Thyroid gland (tissue), 4 donors: ENCODE measurements at regions not wholly inside any gene's neighbourhood (a gene's known extent, or its start where the extent isn't known, plus 50 kb on each side); places are given as distances from the start of the nearest gene placed in this dataset.

ENCODE experiments used
- DNase-seq, 2 donors: peaks; one replicate each; pipeline ENCODE4 v3.0.0-alpha.2; 2019
- H3K27ac ChIP-seq, 3 donors: fragments of 200-600 bp; sonication (generic); 1 replicate in 2 of 3; 2 replicates in 1 of 3; pipeline ENCODE4 v1.5.1; 2016 to 2019; ENCODE audit warnings: mild to moderate bottlenecking in 1 of 3, moderate library complexity in 1 of 3
- H3K27me3 ChIP-seq: fragments of 200-600 bp; sonication (generic); one replicate; pipeline ENCODE4 v1.5.1; 2019
- H3K36me3 ChIP-seq, 2 donors: fragments of 200-600 bp; sonication (generic); one replicate each; pipeline ENCODE4 v1.5.1; 2016 to 2019
- H3K4me1 ChIP-seq, 2 donors: fragments of 200-600 bp; sonication (generic); one replicate each; pipeline ENCODE4 v1.5.1; 2017 to 2019
- H3K4me3 ChIP-seq, 3 donors: fragments of 200-600 bp; sonication (generic); replicated peaks in 1 of 3; 1 replicate in 2 of 3; 2 replicates in 1 of 3; pipeline ENCODE4 v1.5.1; 2016; ENCODE audit warnings: mild to moderate bottlenecking in 1 of 3
- H3K9me3 ChIP-seq: fragments of 200-600 bp; sonication (generic); one replicate; pipeline ENCODE4 v1.5.1; 2017
- POLR2A ChIP-seq, 2 donors: fragments of 450-650 bp; IDR thresholded peaks; one replicate each; pipeline ENCODE4 v1.6.1; 2017; ENCODE audit warnings: antibody characterized with exemption in 2 of 2, mild to moderate bottlenecking in 2 of 2, moderate library complexity in 1 of 2
- WGBS, 2 donors: methylation state at CpG; one replicate each; pipeline ENCODE4 v1.1.5; 2017; 5-methylcytosine and 5-hydroxymethylcytosine counted together
- intact Hi-C: fragments of 100-400 bp; cut with DNase I; formaldehyde crosslinking; loops from one replicate; pipeline ENCODE4 v1.15.1; 2023
- TF ChIP-seq, protein P1 (sequence below), 6 experiments: fragments of 200-600 bp in 3 of 6; fragments of 450-650 bp in 3 of 6; sonication (generic) in 3 of 6; IDR thresholded peaks; one replicate each; pipeline ENCODE4 v1.5.1; 2016 to 2019; ENCODE audit warnings: antibody characterized with exemption in 6 of 6, mild to moderate bottlenecking in 2 of 6, inconsistent platforms in 1 of 6, moderate library complexity in 1 of 6

DNA sequence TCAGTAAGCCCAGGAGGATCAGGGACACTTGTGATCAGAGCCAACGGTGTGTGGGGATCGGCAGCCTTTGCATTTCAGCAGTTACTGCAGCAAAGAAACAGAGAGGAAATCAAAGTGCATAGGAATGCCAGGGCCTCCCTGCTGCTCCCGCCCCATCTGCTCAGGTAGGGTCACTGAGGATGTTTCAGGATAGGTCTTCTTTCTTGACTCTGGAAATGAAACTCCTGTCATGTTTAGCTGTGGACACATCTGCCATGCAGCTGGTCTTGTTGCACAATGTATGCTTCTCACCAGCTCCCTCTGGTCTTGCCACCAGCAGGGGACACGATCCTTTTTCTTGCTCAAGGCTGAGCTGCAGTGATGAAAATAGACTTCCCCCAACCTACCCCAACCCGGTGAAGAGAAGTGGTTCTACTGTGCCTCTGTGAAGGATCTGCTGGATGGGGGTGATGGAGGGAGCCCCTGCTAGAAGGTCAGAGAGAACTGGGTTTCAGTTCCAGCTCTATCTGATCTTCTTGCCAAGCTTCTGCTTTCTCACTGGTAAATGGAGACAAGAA lies 185.2 kb upstream of the KLF4 start:
- intact Hi-C loops = no loop called here
- WGBS, 2 donors = 56 to 59% methylated on average over 4 to 5 of the region's 5 CpGs
- H3K27me3 ChIP-seq = no peaks in the 10 kb centered on the region
- TF ChIP-seq, protein P1, sequence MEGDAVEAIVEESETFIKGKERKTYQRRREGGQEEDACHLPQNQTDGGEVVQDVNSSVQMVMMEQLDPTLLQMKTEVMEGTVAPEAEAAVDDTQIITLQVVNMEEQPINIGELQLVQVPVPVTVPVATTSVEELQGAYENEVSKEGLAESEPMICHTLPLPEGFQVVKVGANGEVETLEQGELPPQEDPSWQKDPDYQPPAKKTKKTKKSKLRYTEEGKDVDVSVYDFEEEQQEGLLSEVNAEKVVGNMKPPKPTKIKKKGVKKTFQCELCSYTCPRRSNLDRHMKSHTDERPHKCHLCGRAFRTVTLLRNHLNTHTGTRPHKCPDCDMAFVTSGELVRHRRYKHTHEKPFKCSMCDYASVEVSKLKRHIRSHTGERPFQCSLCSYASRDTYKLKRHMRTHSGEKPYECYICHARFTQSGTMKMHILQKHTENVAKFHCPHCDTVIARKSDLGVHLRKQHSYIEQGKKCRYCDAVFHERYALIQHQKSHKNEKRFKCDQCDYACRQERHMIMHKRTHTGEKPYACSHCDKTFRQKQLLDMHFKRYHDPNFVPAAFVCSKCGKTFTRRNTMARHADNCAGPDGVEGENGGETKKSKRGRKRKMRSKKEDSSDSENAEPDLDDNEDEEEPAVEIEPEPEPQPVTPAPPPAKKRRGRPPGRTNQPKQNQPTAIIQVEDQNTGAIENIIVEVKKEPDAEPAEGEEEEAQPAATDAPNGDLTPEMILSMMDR (IDR thresholded peaks at IDR 0.05) = no peak
- no peak for TF ChIP-seq POLR2A (IDR thresholded peaks at IDR 0.05)
- no peak overlapping the region for H3K27ac ChIP-seq
- H3K4me1 ChIP-seq = no peaks in the 10 kb centered on the region
- no peaks in the 10 kb centered on the region for H3K36me3 ChIP-seq
- no peaks in the 10 kb centered on the region for H3K9me3 ChIP-seq
- H3K4me3 ChIP-seq = no peak overlapping the region
- DNase-seq = peak in 1 of 2 donors; percentile 3

DNA sequence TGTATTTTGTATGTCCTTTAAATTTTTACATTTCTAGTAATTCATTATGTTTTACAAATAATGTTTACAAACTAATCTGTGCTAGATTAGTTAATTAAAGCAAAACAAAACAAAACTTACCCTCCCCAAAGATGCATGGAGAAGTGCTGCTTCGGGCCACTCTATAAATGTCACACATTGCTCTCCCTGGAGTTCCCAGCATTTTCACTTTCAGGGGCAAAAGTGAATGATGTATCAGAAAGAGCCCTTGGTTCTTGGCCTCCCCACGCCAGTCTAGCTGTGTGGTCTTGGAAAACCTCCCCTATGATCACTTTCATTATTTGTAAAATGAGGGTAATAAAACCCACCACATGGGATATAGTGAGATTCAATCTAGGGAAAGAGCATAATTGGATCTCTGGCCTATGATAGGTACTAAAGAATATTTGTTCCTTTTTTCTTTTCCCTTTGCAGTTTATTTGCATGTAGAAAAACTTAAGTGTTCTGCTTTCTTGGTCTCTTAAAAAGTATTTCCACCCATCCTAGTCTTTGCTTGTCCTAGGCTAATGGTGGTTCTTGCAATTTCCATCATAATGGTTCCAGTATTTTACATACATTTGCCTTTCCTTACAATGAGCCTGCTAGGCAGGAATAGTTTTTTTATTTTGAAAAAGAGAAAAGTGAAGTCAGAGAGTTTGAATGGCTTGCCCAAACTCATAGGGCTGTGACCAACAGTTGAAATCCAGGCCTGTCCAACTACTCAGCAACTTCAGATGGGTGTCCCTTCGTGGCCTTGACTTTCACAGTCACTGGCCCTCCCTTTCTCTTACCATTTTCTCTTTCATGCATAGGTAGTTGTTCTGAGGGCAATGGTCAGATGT lies 184.5 kb upstream of the KLF4 start:
- Histone ChIP-seq H3K9me3 (no peaks in the 10 kb centered on the region), H3K27ac (no peak overlapping the region), H3K36me3 (no peaks in the 10 kb centered on the region), H3K27me3 (no peaks in the 10 kb centered on the region), H3K4me3 (no peak overlapping the region), H3K4me1 (no peaks in the 10 kb centered on the region)
- intact Hi-C loops = no loop called here
- DNase-seq = no peak
- WGBS, 2 donors = 75 to 82% methylated on average over 3 of the region's 3 CpGs
- TF ChIP-seq POLR2A (IDR thresholded peaks at IDR 0.05) = no peak
- TF ChIP-seq, protein P1 (IDR thresholded peaks at IDR 0.05) = no peak

DNA sequence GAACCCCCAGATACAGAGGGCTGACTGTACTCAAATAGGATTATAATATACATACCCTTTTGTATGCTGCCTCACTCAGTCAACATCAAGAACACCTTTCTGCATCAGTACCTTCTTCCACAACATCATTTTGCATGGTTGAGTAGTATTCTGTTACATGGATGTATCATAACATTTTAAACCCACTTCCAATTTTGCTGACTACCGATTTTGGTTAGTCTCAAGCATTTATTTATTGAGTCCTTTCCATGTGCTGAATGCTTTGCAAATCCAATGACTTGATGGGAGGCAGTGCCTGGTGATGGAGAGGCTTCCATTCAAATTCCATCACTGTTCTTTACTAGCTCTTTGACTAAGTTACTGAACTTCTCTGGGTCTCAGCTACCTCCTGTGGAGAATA lies 182.0 kb upstream of the KLF4 start:
- Histone ChIP-seq H3K9me3 (no peaks in the 10 kb centered on the region), H3K27me3 (no peaks in the 10 kb centered on the region), H3K4me1 (no peaks in the 10 kb centered on the region), H3K4me3 (no peak overlapping the region), H3K36me3 (no peaks in the 10 kb centered on the region), H3K27ac (no peak overlapping the region)
- no peak for DNase-seq
- intact Hi-C loops = no loop called here
- no peak for TF ChIP-seq POLR2A (IDR thresholded peaks at IDR 0.05)
- TF ChIP-seq, protein P1 (IDR thresholded peaks at IDR 0.05) = no peak
- WGBS, 2 donors = 93 to 100% methylated on average over 1 of the region's 1 CpG

DNA sequence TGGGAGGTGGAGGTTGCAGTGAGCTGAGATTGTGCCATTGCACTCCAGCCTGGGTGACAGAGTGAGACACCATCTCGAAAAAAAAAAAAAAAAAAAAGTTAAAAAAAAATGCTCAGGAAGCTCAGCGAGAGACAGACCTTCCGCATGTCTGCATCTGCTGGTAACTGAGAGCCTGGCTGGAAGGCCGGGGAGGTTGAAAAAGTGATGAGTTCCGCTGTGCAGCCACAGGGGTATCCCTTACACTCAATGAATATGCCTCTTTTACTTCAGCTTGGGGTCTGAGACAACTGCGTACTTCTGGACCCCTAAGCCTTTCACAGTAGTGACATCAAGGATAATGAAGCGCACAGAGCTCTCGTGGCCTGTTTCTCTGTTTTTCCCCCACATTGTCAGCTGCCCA lies 179.9 kb upstream of the KLF4 start:
- no peaks in the 10 kb centered on the region for H3K36me3 ChIP-seq
- H3K4me1 ChIP-seq = no peaks in the 10 kb centered on the region
- no peak overlapping the region for H3K4me3 ChIP-seq
- H3K9me3 ChIP-seq = no peaks in the 10 kb centered on the region
- TF ChIP-seq, protein P1 (IDR thresholded peaks at IDR 0.05) = no peak
- TF ChIP-seq POLR2A (IDR thresholded peaks at IDR 0.05) = no peak
- intact Hi-C loops = no loop called here
- H3K27ac ChIP-seq = no peak overlapping the region
- no peak for DNase-seq
- no peaks in the 10 kb centered on the region for H3K27me3 ChIP-seq
- 84 to 85% methylated on average over 8 of the region's 8 CpGs for WGBS, 2 donors
